ENCODE measurements at regions not wholly inside any gene's neighbourhood (a gene's known extent, or its start where the extent isn't known, plus 50 kb on each side); places are given as distances from the start of the nearest gene placed in this dataset.

GRCh38 chr1:34372891-34373290 lies 196.2 kb downstream of the C1orf94 start:
- Histone ChIP-seq H3K9me3 (no peaks in the 10 kb centered on the region), H3K36me3 (no peaks in the 10 kb centered on the region), H3K27me3 (no peaks in the 10 kb centered on the region), H3K4me1 (no peaks in the 10 kb centered on the region), H3K4me3 (replicated peaks in 1 of 3) (no peak overlapping the region), H3K27ac (no peak overlapping the region)
- 67 to 79% methylated on average over 1 of the region's 1 CpG for WGBS, 2 donors
- intact Hi-C loops (cut with DNase I): no loop called here
- DNase-seq: no peak
- TF ChIP-seq POLR2A (IDR thresholded peaks at IDR 0.05): no peak
- TF ChIP-seq, protein P1, sequence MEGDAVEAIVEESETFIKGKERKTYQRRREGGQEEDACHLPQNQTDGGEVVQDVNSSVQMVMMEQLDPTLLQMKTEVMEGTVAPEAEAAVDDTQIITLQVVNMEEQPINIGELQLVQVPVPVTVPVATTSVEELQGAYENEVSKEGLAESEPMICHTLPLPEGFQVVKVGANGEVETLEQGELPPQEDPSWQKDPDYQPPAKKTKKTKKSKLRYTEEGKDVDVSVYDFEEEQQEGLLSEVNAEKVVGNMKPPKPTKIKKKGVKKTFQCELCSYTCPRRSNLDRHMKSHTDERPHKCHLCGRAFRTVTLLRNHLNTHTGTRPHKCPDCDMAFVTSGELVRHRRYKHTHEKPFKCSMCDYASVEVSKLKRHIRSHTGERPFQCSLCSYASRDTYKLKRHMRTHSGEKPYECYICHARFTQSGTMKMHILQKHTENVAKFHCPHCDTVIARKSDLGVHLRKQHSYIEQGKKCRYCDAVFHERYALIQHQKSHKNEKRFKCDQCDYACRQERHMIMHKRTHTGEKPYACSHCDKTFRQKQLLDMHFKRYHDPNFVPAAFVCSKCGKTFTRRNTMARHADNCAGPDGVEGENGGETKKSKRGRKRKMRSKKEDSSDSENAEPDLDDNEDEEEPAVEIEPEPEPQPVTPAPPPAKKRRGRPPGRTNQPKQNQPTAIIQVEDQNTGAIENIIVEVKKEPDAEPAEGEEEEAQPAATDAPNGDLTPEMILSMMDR (IDR thresholded peaks at IDR 0.05): no peak

GRCh38 chr1:34373912-34374311 lies 197.2 kb downstream of the C1orf94 start:
- intact Hi-C loops (cut with DNase I): no loop called here
- H3K9me3 ChIP-seq: no peaks in the 10 kb centered on the region
- TF ChIP-seq, protein P1 (IDR thresholded peaks at IDR 0.05): no peak
- no peak for TF ChIP-seq POLR2A (IDR thresholded peaks at IDR 0.05)

GRCh38 chr1:34376531-34376930 lies 199.8 kb downstream of the C1orf94 start:
- no peaks in the 10 kb centered on the region for H3K36me3 ChIP-seq
- H3K27me3 ChIP-seq: no peaks in the 10 kb centered on the region
- no peaks in the 10 kb centered on the region for H3K9me3 ChIP-seq
- H3K4me1 ChIP-seq: no peaks in the 10 kb centered on the region
- no peak overlapping the region for H3K27ac ChIP-seq
- no peak overlapping the region for H3K4me3 ChIP-seq (replicated peaks in 1 of 3)
- WGBS, 2 donors: 29 to 38% methylated on average over 2 of the region's 2 CpGs
- intact Hi-C loops (cut with DNase I): no loop called here
- no peak for DNase-seq
- TF ChIP-seq POLR2A (IDR thresholded peaks at IDR 0.05): no peak
- TF ChIP-seq, protein P1 (IDR thresholded peaks at IDR 0.05): no peak

More at GRCh38 chr1:34373912-34374311, 197.2 kb downstream of the C1orf94 start:
- no peak overlapping the region for H3K27ac ChIP-seq
- no peak for DNase-seq
- H3K36me3 ChIP-seq: no peaks in the 10 kb centered on the region
- no peaks in the 10 kb centered on the region for H3K4me1 ChIP-seq
- H3K4me3 ChIP-seq (replicated peaks in 1 of 3): no peak overlapping the region
- no peaks in the 10 kb centered on the region for H3K27me3 ChIP-seq

- Histone ChIP-seq H3K4me1 (no peaks in the 10 kb centered on the region), H3K27ac (no peak overlapping the region), H3K27me3 (no peaks in the 10 kb centered on the region), H3K36me3 (no peaks in the 10 kb centered on the region), H3K9me3 (no peaks in the 10 kb centered on the region), H3K4me3 (replicated peaks in 1 of 3) (no peak overlapping the region)
- WGBS, 2 donors: 48 to 49% methylated on average over 11 of the region's 11 CpGs
- DNase-seq: no peak
- TF ChIP-seq, protein P1 (IDR thresholded peaks at IDR 0.05): no peak
- no peak for TF ChIP-seq POLR2A (IDR thresholded peaks at IDR 0.05)
- intact Hi-C loops (cut with DNase I): no loop called here
Observed at GRCh38 chr1:34378968-34379856, 202.5 kb downstream of the C1orf94 start.

GRCh38 chr1:34379911-34380310 lies 203.2 kb downstream of the C1orf94 start:
- no peaks in the 10 kb centered on the region for H3K27me3 ChIP-seq
- no peaks in the 10 kb centered on the region for H3K36me3 ChIP-seq
- H3K4me1 ChIP-seq: no peaks in the 10 kb centered on the region
- 63 to 77% methylated on average over 4 of the region's 4 CpGs for WGBS, 2 donors
- no peaks in the 10 kb centered on the region for H3K9me3 ChIP-seq
- DNase-seq: no peak
- no peak overlapping the region for H3K4me3 ChIP-seq (replicated peaks in 1 of 3)
- no peak for TF ChIP-seq POLR2A (IDR thresholded peaks at IDR 0.05)
- intact Hi-C loops (cut with DNase I): no loop called here
- no peak overlapping the region for H3K27ac ChIP-seq

All from thyroid gland (tissue), 4 donors.